Omental fat pad (tissue), 3 donors: ENCODE measurements at regions not wholly inside any gene's neighbourhood (a gene's known extent, or its start where the extent isn't known, plus 50 kb on each side); places are given as distances from the start of the nearest gene placed in this dataset.

Source experiments
- ATAC-seq: fragments of 150-250 bp; one replicate; pipeline ENCODE4 v1.9.1; 2016; ENCODE audit warnings: mild to moderate bottlenecking, moderate library complexity; ENCODE audit not compliant: low FRiP score
- DNase-seq: peaks from one replicate; pipeline ENCODE4 v3.0.0-alpha.2; 2019; ENCODE audit warnings: low spot score
- CTCF ChIP-seq, 3 donors: fragments of 450-650 bp; IDR thresholded peaks; one replicate each; pipeline ENCODE4 v1.5.1; 2016 to 2017; ENCODE audit warnings: antibody characterized with exemption in 3 of 3, mild to moderate bottlenecking in 3 of 3, moderate library complexity in 2 of 3

GRCh38 chr18:29879763-29880162, 1162.8 kb downstream of the DSC3 start:
- TF ChIP-seq CTCF (IDR thresholded peaks at IDR 0.05), result no peak
- DNase-seq (no peak), ATAC-seq (no peak)

- TF ChIP-seq CTCF (IDR thresholded peaks at IDR 0.05), result no peak
- DNase-seq (no peak), ATAC-seq (peak; percentile 41)
Measured at GRCh38 chr18:29874519-29875098, 1167.9 kb downstream of the DSC3 start.

- ATAC-seq (no peak), DNase-seq (no peak)
- no peak for TF ChIP-seq CTCF (IDR thresholded peaks at IDR 0.05)
Measured at GRCh38 chr18:29873211-29873610, 1169.3 kb downstream of the DSC3 start.

GRCh38 chr18:29871246-29871645, 1171.3 kb downstream of the DSC3 start:
- ATAC-seq (no peak), DNase-seq (no peak)
- no peak for TF ChIP-seq CTCF (IDR thresholded peaks at IDR 0.05)

GRCh38 chr18:29862824-29863223, 1179.7 kb downstream of the DSC3 start:
- ATAC-seq (no peak), DNase-seq (no peak)
- TF ChIP-seq CTCF (IDR thresholded peaks at IDR 0.05), result no peak

- DNase-seq (no peak), ATAC-seq (no peak)
- no peak for TF ChIP-seq CTCF (IDR thresholded peaks at IDR 0.05)
Measured at GRCh38 chr18:29855637-29856036, 1186.9 kb downstream of the DSC3 start.

- ATAC-seq (no peak), DNase-seq (no peak)
- TF ChIP-seq CTCF (IDR thresholded peaks at IDR 0.05), result no peak
Measured at GRCh38 chr18:29853126-29853525, 1189.4 kb downstream of the DSC3 start.
